H9 (cell line): ENCODE measurements at regions not wholly inside any gene's neighbourhood (a gene's known extent, or its start where the extent isn't known, plus 50 kb on each side); places are given as distances from the start of the nearest gene placed in this dataset.

Experiments
- DNase-seq: peaks from one replicate; pipeline ENCODE4 v3.0.0-alpha.2; 2017
- H2AFZ ChIP-seq: one replicate; pipeline ENCODE4 v1.6.1; 2013; ENCODE audit warnings: mild to moderate bottlenecking, low read length, control low read depth, moderate library complexity
- H2AK5ac ChIP-seq: 2 replicates; pipeline ENCODE4 v1.6.1; 2013; ENCODE audit warnings: low read length, control low read depth, mixed read lengths; ENCODE audit not compliant: insufficient read length
- H2BK120ac ChIP-seq: one replicate; pipeline ENCODE4 v1.6.1; 2013; ENCODE audit warnings: low read depth, mild to moderate bottlenecking, low read length, control low read depth, inconsistent platforms; ENCODE audit not compliant: poor library complexity, severe bottlenecking
- H2BK12ac ChIP-seq: 2 replicates; pipeline ENCODE4 v1.6.1; 2013; ENCODE audit warnings: low read length, control low read depth, mixed read lengths, low read depth; ENCODE audit not compliant: insufficient read length
- H2BK15ac ChIP-seq: 2 replicates; pipeline ENCODE4 v1.6.1; 2013; ENCODE audit warnings: low read depth, low read length, control low read depth
- H2BK20ac ChIP-seq: one replicate; pipeline ENCODE4 v1.6.1; 2013; ENCODE audit warnings: low read depth, mild to moderate bottlenecking, low read length, control low read depth, inconsistent platforms; ENCODE audit not compliant: poor library complexity, severe bottlenecking
- H2BK5ac ChIP-seq: 2 replicates; pipeline ENCODE4 v1.6.1; 2013; ENCODE audit warnings: low read length, control low read depth, mixed read lengths; ENCODE audit not compliant: insufficient read length
- H3K14ac ChIP-seq: 2 replicates; pipeline ENCODE4 v1.6.1; 2013; ENCODE audit warnings: low read length, control low read depth; ENCODE audit not compliant: insufficient read depth
- H3K18ac ChIP-seq: 2 replicates; pipeline ENCODE4 v1.6.1; 2013; ENCODE audit warnings: low read depth, mild to moderate bottlenecking, mixed read lengths, low read length, control low read depth; ENCODE audit not compliant: insufficient read length
- H3K23ac ChIP-seq: 2 replicates; pipeline ENCODE4 v1.6.1; 2013; ENCODE audit warnings: low read length, control low read depth, mixed read lengths, low read depth; ENCODE audit not compliant: insufficient read length
- H3K23me2 ChIP-seq: 2 replicates; pipeline ENCODE4 v1.6.1; 2013; ENCODE audit warnings: low read depth, mild to moderate bottlenecking, mixed read lengths, low read length, control low read depth; ENCODE audit not compliant: insufficient read length, poor library complexity, severe bottlenecking
- H3K27ac ChIP-seq: 2 replicates; pipeline ENCODE4 v1.5.1; 2013; ENCODE audit warnings: low read length, control low read depth, mixed read lengths, low read depth; ENCODE audit not compliant: insufficient read length
- H3K27me3 ChIP-seq: 2 replicates; pipeline ENCODE4 v1.6.1; 2013; ENCODE audit warnings: low read length, control low read depth, inconsistent platforms; ENCODE audit not compliant: insufficient read depth
- H3K4ac ChIP-seq: 2 replicates; pipeline ENCODE4 v1.6.1; 2013; ENCODE audit warnings: low read depth, mild to moderate bottlenecking, control low read depth, inconsistent platforms, low read length, moderate library complexity
- H3K4me1 ChIP-seq: 2 replicates; pipeline ENCODE4 v1.6.1; 2013; ENCODE audit warnings: low read length, control low read depth, inconsistent platforms; ENCODE audit not compliant: insufficient read depth
- H3K4me2 ChIP-seq: 2 replicates; pipeline ENCODE4 v1.6.1; 2013; ENCODE audit warnings: low read length, control low read depth, mixed read lengths; ENCODE audit not compliant: insufficient read length, insufficient read depth
- H3K56ac ChIP-seq: 2 replicates; pipeline ENCODE4 v1.6.1; 2013; ENCODE audit warnings: low read depth, mild to moderate bottlenecking, mixed read lengths, low read length, control low read depth; ENCODE audit not compliant: insufficient read length
- H3K79me1 ChIP-seq: 2 replicates; pipeline ENCODE4 v1.6.1; 2013; ENCODE audit warnings: low read depth, mild to moderate bottlenecking, moderate library complexity, low read length, control low read depth, inconsistent platforms; ENCODE audit not compliant: insufficient read depth, poor library complexity, severe bottlenecking
- H3K79me2 ChIP-seq: 2 replicates; pipeline ENCODE4 v1.6.1; 2013; ENCODE audit warnings: low read length, control low read depth, inconsistent platforms; ENCODE audit not compliant: insufficient read depth
- H3K9ac ChIP-seq: 2 replicates; pipeline ENCODE4 v1.6.1; 2013; ENCODE audit warnings: low read length, control low read depth, mixed read lengths; ENCODE audit not compliant: insufficient read length; ENCODE audit errors: extremely low read depth
- H3K9me3 ChIP-seq: one replicate; pipeline ENCODE4 v1.6.1; 2013; ENCODE audit warnings: low read depth, low read length, inconsistent platforms; ENCODE audit not compliant: control insufficient read depth
- H3T11ph ChIP-seq: one replicate; pipeline ENCODE4 v1.6.1; 2013; ENCODE audit warnings: mild to moderate bottlenecking, low read length, control low read depth, inconsistent platforms
- H4K20me1 ChIP-seq: one replicate; pipeline ENCODE4 v1.6.1; 2013; ENCODE audit not compliant: control insufficient read depth, insufficient read length, insufficient read depth
- H4K5ac ChIP-seq: 2 replicates; pipeline ENCODE4 v1.6.1; 2013; ENCODE audit warnings: low read depth, mild to moderate bottlenecking, mixed read lengths, low read length, control low read depth; ENCODE audit not compliant: insufficient read length
- H4K8ac ChIP-seq: replicated peaks from 2 replicates; pipeline ENCODE4 v1.6.1; 2013; ENCODE audit warnings: low read length, control low read depth, mixed read lengths, low read depth; ENCODE audit not compliant: insufficient read length
- H4K91ac ChIP-seq: 2 replicates; pipeline ENCODE4 v1.6.1; 2013; ENCODE audit warnings: low read depth, mild to moderate bottlenecking, moderate library complexity, mixed read lengths, low read length, control low read depth; ENCODE audit not compliant: insufficient read length
- H3K27ac Mint-ChIP-seq, 3 experiments: 2 replicates in 2 of 3; 3 replicates in 1 of 3; pipeline ENCODE4 v1.8.0; 2020 to 2021; ENCODE audit warnings: mixed read lengths in 3 of 3, mild to moderate bottlenecking in 1 of 3, moderate library complexity in 1 of 3
- H3K27me3 Mint-ChIP-seq: 2 replicates; pipeline ENCODE4 v1.8.0; 2021; ENCODE audit warnings: low read depth, mild to moderate bottlenecking, moderate library complexity, mixed read lengths
- H3K36me3 Mint-ChIP-seq, 3 experiments: 2 replicates in 2 of 3; 3 replicates in 1 of 3; pipeline ENCODE4 v1.8.0; 2020 to 2021; ENCODE audit warnings: low read depth in 3 of 3, mixed read lengths in 3 of 3; ENCODE audit not compliant: insufficient read depth in 1 of 3
- H3K4me1 Mint-ChIP-seq, 2 experiments: 2 replicates each; pipeline ENCODE4 v1.8.0; 2020; ENCODE audit warnings: mixed read lengths in 2 of 2
- H3K4me3 Mint-ChIP-seq, 2 experiments: 2 replicates in 1 of 2; 3 replicates in 1 of 2; pipeline ENCODE4 v1.8.0; 2020 to 2021; ENCODE audit warnings: mild to moderate bottlenecking in 2 of 2, mixed read lengths in 2 of 2, moderate library complexity in 1 of 2
- H3K9me3 Mint-ChIP-seq, 2 experiments: 2 replicates in 1 of 2; 3 replicates in 1 of 2; pipeline ENCODE4 v1.8.0; 2020; ENCODE audit warnings: mild to moderate bottlenecking in 2 of 2, mixed read lengths in 2 of 2, moderate library complexity in 1 of 2
- WGBS: extraction: QIAGEN DNeasy Blood & Tissue Kit; methylation state at CpG from one replicate; pipeline ENCODE4 v1.1.7; 2013; ENCODE audit warnings: missing lambda C conversion rate, low lambda C conversion rate, mixed read lengths; ENCODE audit not compliant: insufficient read length; ENCODE audit errors: extremely low coverage; 5-methylcytosine and 5-hydroxymethylcytosine counted together
- TF ChIP-seq, protein P1 (sequence below): fragments of 200-600 bp; sonication (generic); conservative IDR thresholded peaks from 3 replicates; pipeline ENCODE4 v1.8.0; 2021; ENCODE audit warnings: antibody characterized with exemption, mild to moderate bottlenecking

DNA sequence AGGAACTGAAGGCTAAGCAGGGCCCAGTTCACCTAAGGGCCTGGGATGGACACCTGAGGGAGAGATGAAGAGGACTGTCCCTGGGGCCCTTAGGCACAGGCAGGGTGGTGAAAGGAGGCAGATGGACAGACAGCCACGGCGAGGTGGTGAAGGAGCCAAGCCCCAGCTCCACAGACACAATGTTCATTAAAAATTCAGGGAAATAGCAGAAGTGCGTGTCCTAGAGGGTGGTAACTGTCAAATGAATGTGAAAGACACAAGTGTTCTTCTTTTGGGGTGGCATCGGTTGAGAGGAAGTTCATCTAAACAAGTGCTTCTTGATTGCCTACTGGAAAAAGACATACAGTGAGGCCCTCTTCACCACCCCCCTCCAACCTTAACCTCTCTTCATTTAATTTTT lies 76.2 kb upstream of the SIX2 start:
- Histone ChIP-seq H2AK5ac (no peak overlapping the region), H2BK5ac (no peak overlapping the region), H4K8ac (no peak overlapping the region), H4K91ac (no peak overlapping the region), H3K9ac (no peak overlapping the region), H2BK120ac (no peak overlapping the region), H3T11ph (no peak overlapping the region), H3K56ac (no peak overlapping the region), H3K27ac (no peak overlapping the region), H3K14ac (no peak overlapping the region), H3K23me2 (no peaks in the 10 kb centered on the region), H3K23ac (no peak overlapping the region), H4K20me1 (no peaks in the 10 kb centered on the region), H3K4me2 (no peak overlapping the region), H2AFZ (no peak overlapping the region), H2BK12ac (no peak overlapping the region), H4K5ac (no peak overlapping the region), H2BK20ac (no peak overlapping the region), H3K79me1 (no peaks in the 10 kb centered on the region), H3K18ac (no peak overlapping the region), H2BK15ac (no peak overlapping the region), H3K27me3 (no peaks in the 10 kb centered on the region), H3K9me3 (no peaks in the 10 kb centered on the region), H3K79me2 (no peaks in the 10 kb centered on the region), H3K4me1 (no peaks in the 10 kb centered on the region), H3K4ac (no peak overlapping the region)
- Mint-ChIP-seq H3K4me3 (no peak overlapping the region), H3K27ac (no peak overlapping the region), H3K27me3 (peaks cover 3% of the 10 kb centered on the region; the same call in 1 of the 2 replicates), H3K4me1 (peaks cover 0 to 2% of the 10 kb centered on the region in 2 experiments; a peak in 1 of 4 replicates), H3K36me3 (no peaks in the 10 kb centered on the region; a peak in 1 of 7 replicates), H3K9me3 (peaks cover 6% of the 10 kb centered on the region in 2 experiments; a peak in 2 of 5 replicates)
- no peak for DNase-seq
- WGBS, result no CpG with 5 or more reads among the region's 4 CpGs
- TF ChIP-seq, protein P1, sequence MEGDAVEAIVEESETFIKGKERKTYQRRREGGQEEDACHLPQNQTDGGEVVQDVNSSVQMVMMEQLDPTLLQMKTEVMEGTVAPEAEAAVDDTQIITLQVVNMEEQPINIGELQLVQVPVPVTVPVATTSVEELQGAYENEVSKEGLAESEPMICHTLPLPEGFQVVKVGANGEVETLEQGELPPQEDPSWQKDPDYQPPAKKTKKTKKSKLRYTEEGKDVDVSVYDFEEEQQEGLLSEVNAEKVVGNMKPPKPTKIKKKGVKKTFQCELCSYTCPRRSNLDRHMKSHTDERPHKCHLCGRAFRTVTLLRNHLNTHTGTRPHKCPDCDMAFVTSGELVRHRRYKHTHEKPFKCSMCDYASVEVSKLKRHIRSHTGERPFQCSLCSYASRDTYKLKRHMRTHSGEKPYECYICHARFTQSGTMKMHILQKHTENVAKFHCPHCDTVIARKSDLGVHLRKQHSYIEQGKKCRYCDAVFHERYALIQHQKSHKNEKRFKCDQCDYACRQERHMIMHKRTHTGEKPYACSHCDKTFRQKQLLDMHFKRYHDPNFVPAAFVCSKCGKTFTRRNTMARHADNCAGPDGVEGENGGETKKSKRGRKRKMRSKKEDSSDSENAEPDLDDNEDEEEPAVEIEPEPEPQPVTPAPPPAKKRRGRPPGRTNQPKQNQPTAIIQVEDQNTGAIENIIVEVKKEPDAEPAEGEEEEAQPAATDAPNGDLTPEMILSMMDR, result no peak
